ENCODE measurements at regions not wholly inside any gene's neighbourhood (a gene's known extent, or its start where the extent isn't known, plus 50 kb on each side); places are given as distances from the start of the nearest gene placed in this dataset.
"Not testable (repeated sequence)": the region's sequence is repeated elsewhere in the genome, so short reads cannot be mapped to it uniquely, and the experiment has no call there.

GRCh38 chr6:86477500-86478148 lies 459.7 kb upstream of the HTR1E start:
- DNase-seq (ENCODE audit: low read depth in 2 of 2), result no peak

- DNase-seq (ENCODE audit: low read depth in 2 of 2), result no peak
These were observed 461.0 kb upstream of the HTR1E start for GRCh38 chr6:86476311-86476710.

GRCh38 chr6:86474081-86474480 lies 463.2 kb upstream of the HTR1E start:
- no peak for DNase-seq (ENCODE audit: low read depth in 2 of 2)

- DNase-seq (ENCODE audit: low read depth in 2 of 2), result no peak
These were observed 465.5 kb upstream of the HTR1E start for GRCh38 chr6:86471791-86472190.

GRCh38 chr6:86459978-86460377 lies 477.4 kb upstream of the HTR1E start:
- DNase-seq (ENCODE audit: low read depth in 2 of 2), result no peak

GRCh38 chr6:86456821-86457220 lies 480.5 kb upstream of the HTR1E start:
- DNase-seq (ENCODE audit: low read depth in 2 of 2), result no peak

GRCh38 chr6:86453232-86453631 lies 484.1 kb upstream of the HTR1E start:
- DNase-seq (ENCODE audit: low read depth in 2 of 2), result no peak

GRCh38 chr6:86448398-86448797 lies 488.9 kb upstream of the HTR1E start:
- DNase-seq (ENCODE audit: low read depth in 2 of 2), result no peak

- DNase-seq (ENCODE audit: low read depth in 2 of 2), result no peak
These were observed 496.7 kb upstream of the HTR1E start for GRCh38 chr6:86440608-86441007.

- DNase-seq (ENCODE audit: low read depth in 2 of 2), result no peak
These were observed 513.8 kb upstream of the HTR1E start for GRCh38 chr6:86423571-86423970.

GRCh38 chr6:86412057-86412456 lies 525.3 kb upstream of the HTR1E start:
- DNase-seq (ENCODE audit: low read depth in 2 of 2), result no peak

- no peak for DNase-seq (ENCODE audit: low read depth in 2 of 2)
These were observed 530.2 kb upstream of the HTR1E start for GRCh38 chr6:86407128-86407527.

GRCh38 chr6:86392850-86393249 lies 544.5 kb upstream of the HTR1E start:
- not testable (repeated sequence) for DNase-seq (ENCODE audit: low read depth in 2 of 2)

GRCh38 chr6:86380571-86381125 lies 556.7 kb upstream of the HTR1E start:
- no peak for DNase-seq (ENCODE audit: low read depth in 2 of 2)

- no peak for DNase-seq (ENCODE audit: low read depth in 2 of 2)
These were observed 579.5 kb upstream of the HTR1E start for GRCh38 chr6:86357877-86358276.

- DNase-seq (ENCODE audit: low read depth in 2 of 2), result no peak
These were observed 582.1 kb upstream of the HTR1E start for GRCh38 chr6:86355271-86355670.

- no peak for DNase-seq (ENCODE audit: low read depth in 2 of 2)
These were observed 605.4 kb upstream of the HTR1E start for GRCh38 chr6:86331919-86332318.

- no peak for DNase-seq (ENCODE audit: low read depth in 2 of 2)
These were observed 606.0 kb upstream of the HTR1E start for GRCh38 chr6:86331265-86331840.

GRCh38 chr6:86306210-86306609 lies 631.1 kb upstream of the HTR1E start:
- no peak for DNase-seq (ENCODE audit: low read depth in 2 of 2)

GRCh38 chr6:86285876-86286275 lies 643.2 kb upstream of the SYNCRIP start:
- DNase-seq (ENCODE audit: low read depth in 2 of 2), result no peak

GRCh38 chr6:86284809-86285480 lies 642.3 kb upstream of the SYNCRIP start:
- not testable (repeated sequence) for DNase-seq (ENCODE audit: low read depth in 2 of 2)

GRCh38 chr6:86283596-86283995 lies 640.9 kb upstream of the SYNCRIP start:
- not testable (repeated sequence) for DNase-seq (ENCODE audit: low read depth in 2 of 2)

- DNase-seq (ENCODE audit: low read depth in 2 of 2), result no peak
These were observed 633.4 kb upstream of the SYNCRIP start for GRCh38 chr6:86276056-86276455.

Measured in dermis microvascular lymphatic vessel endothelial cell (primary cell).